Fibroblast of the aortic adventitia (primary cell): ENCODE measurements at regions not wholly inside any gene's neighbourhood (a gene's known extent, or its start where the extent isn't known, plus 50 kb on each side); places are given as distances from the start of the nearest gene placed in this dataset.
A peak's percentile ranks its signal among the peaks of the same experiment; 100 is the strongest.

Experiments used
- DNase-seq: peaks from one replicate; pipeline ENCODE4 v3.0.0-alpha.2; 2010; ENCODE audit warnings: low read depth
- H3K4me3 ChIP-seq: 2 replicates; pipeline ENCODE4 v1.5.1; 2011; ENCODE audit warnings: low read depth, mild to moderate bottlenecking, control low read depth, low read length, moderate library complexity
- CTCF ChIP-seq: IDR thresholded peaks from 2 replicates; pipeline ENCODE4 v1.5.1; 2011; ENCODE audit warnings: mild to moderate bottlenecking, low read length, control low read depth, inconsistent platforms; ENCODE audit not compliant: insufficient read depth

- no peak overlapping the region for H3K4me3 ChIP-seq
- TF ChIP-seq CTCF, result no peak
- no peak for DNase-seq
Measured at GRCh38 chr21:25133939-25134338, 473.3 kb downstream of the MRPL39 start.

- DNase-seq, result no peak
- H3K4me3 ChIP-seq, result no peak overlapping the region
- TF ChIP-seq CTCF, result no peak
Measured at GRCh38 chr21:25127811-25128210, 479.5 kb downstream of the MRPL39 start.

DNA sequence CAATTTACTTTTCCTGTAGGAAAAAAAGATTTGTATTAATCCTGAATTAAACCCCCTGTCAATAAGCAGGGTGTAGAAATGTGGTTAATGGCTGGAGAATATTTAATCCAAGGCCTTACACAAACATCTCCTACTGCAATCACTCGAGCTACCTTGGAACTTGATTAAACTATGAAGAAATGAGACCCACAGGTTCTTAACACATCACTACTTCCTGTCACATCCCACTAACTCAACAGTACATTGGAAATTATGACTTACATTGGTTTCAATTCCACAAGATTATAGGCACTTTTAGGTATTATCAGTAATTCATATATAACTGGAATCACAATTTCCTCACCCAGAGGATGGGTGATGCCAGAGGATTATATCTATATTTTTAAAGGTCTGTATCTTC is 480.3 kb downstream of the MRPL39 start:
- no peak for DNase-seq
- no peak overlapping the region for H3K4me3 ChIP-seq
- TF ChIP-seq CTCF, result no peak

DNA sequence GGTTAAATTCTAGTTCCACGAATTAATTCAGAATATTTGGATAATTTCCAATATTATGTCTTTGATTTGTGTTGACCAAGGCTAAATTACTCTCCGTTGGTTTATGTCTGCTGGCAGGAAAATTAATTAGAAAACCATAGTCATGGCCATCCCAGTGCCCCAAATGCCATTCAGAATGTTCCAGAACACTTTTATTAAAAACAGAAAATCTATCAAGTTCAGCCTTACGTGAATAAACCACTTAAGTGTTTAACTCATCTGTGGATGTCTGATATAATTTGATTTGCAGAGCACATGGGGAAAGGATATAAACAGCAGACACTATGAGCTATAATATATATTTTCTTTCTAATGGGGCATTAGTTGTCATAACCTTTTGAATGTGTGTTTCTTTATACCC is 480.7 kb downstream of the MRPL39 start:
- TF ChIP-seq CTCF, result no peak
- DNase-seq, result no peak
- no peak overlapping the region for H3K4me3 ChIP-seq

- no peak overlapping the region for H3K4me3 ChIP-seq
- TF ChIP-seq CTCF, result no peak
- DNase-seq, result no peak
Measured at GRCh38 chr21:25118648-25119047, 488.6 kb downstream of the MRPL39 start.

DNA sequence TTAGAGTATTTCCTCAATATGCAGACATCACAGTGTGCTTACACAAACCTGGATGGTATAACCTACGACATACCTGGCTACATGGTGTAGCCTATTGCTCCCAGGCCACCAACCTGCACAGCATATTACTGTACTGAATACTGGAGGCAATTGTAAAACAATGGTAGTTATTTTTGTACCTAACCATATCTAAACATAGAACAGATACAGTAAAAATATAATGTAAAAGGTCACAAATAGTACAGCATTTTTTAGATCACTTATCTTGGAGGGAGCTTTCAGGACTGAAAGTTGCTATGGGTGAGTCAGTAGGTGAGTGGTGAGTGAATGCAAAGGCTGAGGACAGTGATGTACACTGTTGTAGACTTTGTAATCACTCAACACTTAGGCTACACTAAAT is 492.3 kb downstream of the MRPL39 start:
- no peak overlapping the region for H3K4me3 ChIP-seq
- no peak for TF ChIP-seq CTCF
- peak; percentile 5 for DNase-seq

DNA sequence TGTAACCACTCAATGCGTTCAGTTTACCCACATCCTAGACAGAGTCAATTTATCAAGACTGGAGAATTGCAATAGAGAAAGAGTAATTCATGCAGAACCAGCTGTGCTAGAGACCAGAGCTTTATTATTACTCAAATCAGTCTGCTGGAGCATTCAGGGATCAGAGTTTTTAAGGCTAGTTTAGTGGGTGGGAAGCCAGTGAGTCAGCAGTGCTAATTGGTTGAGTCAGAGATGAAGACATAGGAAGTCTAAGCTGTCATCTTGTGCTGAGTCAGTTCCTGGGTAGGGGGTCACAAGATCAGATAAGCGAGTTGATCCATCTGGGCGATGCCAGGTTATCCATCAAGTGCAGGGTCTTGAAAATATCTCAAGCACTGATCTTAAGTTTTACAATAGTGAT is 499.6 kb downstream of the MRPL39 start:
- TF ChIP-seq CTCF, result no peak
- H3K4me3 ChIP-seq, result no peak overlapping the region
- DNase-seq, result peak; percentile 79
